ENCODE measurements at regions not wholly inside any gene's neighbourhood (a gene's known extent, or its start where the extent isn't known, plus 50 kb on each side); places are given as distances from the start of the nearest gene placed in this dataset.

GRCh38 chr9:126043681-126044080 is 282.9 kb upstream of the MVB12B start:
- DNase-seq (ENCODE audit: low spot score) = no peak
- intact Hi-C loops (cut with micrococcal nuclease) = no loop called here
- Mint-ChIP-seq H3K4me3 (no peak overlapping the region), H3K27me3 (ENCODE audit: insufficient read depth) (peaks cover 6% of the 10 kb centered on the region), H3K36me3 (ENCODE audit: low read depth) (no peaks in the 10 kb centered on the region), H3K4me1 (ENCODE audit: low read depth) (no peaks in the 10 kb centered on the region), H3K27ac (no peak overlapping the region), H3K9me3 (peaks cover 5% of the 10 kb centered on the region)

DNA sequence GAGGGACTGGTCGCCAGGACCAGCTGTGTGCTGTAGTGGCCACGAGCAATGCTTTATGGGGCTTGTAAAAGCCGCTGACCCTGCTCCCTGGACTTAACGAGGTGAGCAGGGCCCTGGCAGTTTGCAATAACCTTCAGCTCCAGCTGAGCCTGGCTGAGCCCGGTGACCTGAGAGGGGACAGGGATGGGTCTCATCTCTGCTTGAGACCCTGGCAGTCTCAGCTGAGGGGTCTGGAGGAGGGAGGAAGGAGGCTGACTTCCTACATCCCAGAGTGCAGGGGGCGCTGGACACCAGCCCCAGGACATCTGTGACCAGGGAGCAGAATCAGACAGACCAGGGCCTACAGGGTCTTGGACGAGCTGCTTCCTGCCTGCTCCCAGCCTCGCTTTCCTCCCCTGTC is 277.5 kb upstream of the MVB12B start:
- DNase-seq (ENCODE audit: low spot score) = no peak
- no peak overlapping the region for H3K4me3 Mint-ChIP-seq
- no peaks in the 10 kb centered on the region for H3K36me3 Mint-ChIP-seq (ENCODE audit: low read depth)
- no peaks in the 10 kb centered on the region for H3K4me1 Mint-ChIP-seq (ENCODE audit: low read depth)
- H3K9me3 Mint-ChIP-seq = peaks cover 5% of the 10 kb centered on the region
- intact Hi-C loops (cut with micrococcal nuclease) = no loop called here
- no peak overlapping the region for H3K27ac Mint-ChIP-seq
- peaks cover 4% of the 10 kb centered on the region for H3K27me3 Mint-ChIP-seq (ENCODE audit: insufficient read depth)

- H3K27me3 Mint-ChIP-seq (ENCODE audit: insufficient read depth) = peaks cover 4% of the 10 kb centered on the region
- H3K4me1 Mint-ChIP-seq (ENCODE audit: low read depth) = no peaks in the 10 kb centered on the region
- H3K36me3 Mint-ChIP-seq (ENCODE audit: low read depth) = no peaks in the 10 kb centered on the region
- no peak overlapping the region for H3K27ac Mint-ChIP-seq
- no peak for DNase-seq (ENCODE audit: low spot score)
- H3K4me3 Mint-ChIP-seq = no peak overlapping the region
- peaks cover 5% of the 10 kb centered on the region for H3K9me3 Mint-ChIP-seq
- intact Hi-C loops (cut with micrococcal nuclease) = no loop called here
Measured at GRCh38 chr9:126049896-126050604, 276.6 kb upstream of the MVB12B start.

DNA sequence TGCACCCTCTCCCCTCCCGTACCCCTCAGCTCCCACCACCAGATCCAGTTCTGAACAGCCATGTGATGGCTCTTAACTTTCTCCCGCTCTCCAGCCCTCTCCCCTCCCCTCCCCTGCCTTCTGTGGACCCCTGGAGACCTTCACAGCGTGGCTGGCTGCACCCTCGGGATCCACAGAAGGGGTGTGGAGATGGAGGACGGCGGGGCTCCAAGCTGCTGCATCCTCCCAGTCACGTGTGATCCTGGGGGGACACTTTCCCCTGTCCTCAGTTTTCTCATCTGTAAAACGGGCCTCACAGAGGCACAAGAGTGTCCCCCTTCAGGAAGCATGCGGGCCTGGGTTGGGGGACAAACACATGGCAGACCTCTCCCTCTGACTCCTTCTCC is 276.0 kb upstream of the MVB12B start:
- Mint-ChIP-seq H3K27me3 (ENCODE audit: insufficient read depth) (peaks cover 4% of the 10 kb centered on the region), H3K27ac (no peak overlapping the region), H3K9me3 (peaks cover 5% of the 10 kb centered on the region), H3K4me1 (ENCODE audit: low read depth) (no peaks in the 10 kb centered on the region), H3K4me3 (no peak overlapping the region), H3K36me3 (ENCODE audit: low read depth) (no peaks in the 10 kb centered on the region)
- no peak for DNase-seq (ENCODE audit: low spot score)
- intact Hi-C loops (cut with micrococcal nuclease) = no loop called here

- Mint-ChIP-seq H3K27me3 (ENCODE audit: insufficient read depth) (peaks cover 4% of the 10 kb centered on the region), H3K4me3 (no peak overlapping the region), H3K9me3 (no peaks in the 10 kb centered on the region), H3K27ac (no peak overlapping the region), H3K4me1 (ENCODE audit: low read depth) (no peaks in the 10 kb centered on the region), H3K36me3 (ENCODE audit: low read depth) (no peaks in the 10 kb centered on the region)
- DNase-seq (ENCODE audit: low spot score) = no peak
- intact Hi-C loops (cut with micrococcal nuclease) = no loop called here
Measured at GRCh38 chr9:126051446-126052130, 275.0 kb upstream of the MVB12B start.

- peaks cover 4% of the 10 kb centered on the region for H3K27me3 Mint-ChIP-seq (ENCODE audit: insufficient read depth)
- H3K4me3 Mint-ChIP-seq = no peak overlapping the region
- H3K9me3 Mint-ChIP-seq = no peaks in the 10 kb centered on the region
- H3K27ac Mint-ChIP-seq = no peak overlapping the region
- DNase-seq (ENCODE audit: low spot score) = no peak
- H3K4me1 Mint-ChIP-seq (ENCODE audit: low read depth) = no peaks in the 10 kb centered on the region
- no peaks in the 10 kb centered on the region for H3K36me3 Mint-ChIP-seq (ENCODE audit: low read depth)
- intact Hi-C loops (cut with micrococcal nuclease) = no loop called here
Measured at GRCh38 chr9:126052791-126053190, 273.8 kb upstream of the MVB12B start.

DNA sequence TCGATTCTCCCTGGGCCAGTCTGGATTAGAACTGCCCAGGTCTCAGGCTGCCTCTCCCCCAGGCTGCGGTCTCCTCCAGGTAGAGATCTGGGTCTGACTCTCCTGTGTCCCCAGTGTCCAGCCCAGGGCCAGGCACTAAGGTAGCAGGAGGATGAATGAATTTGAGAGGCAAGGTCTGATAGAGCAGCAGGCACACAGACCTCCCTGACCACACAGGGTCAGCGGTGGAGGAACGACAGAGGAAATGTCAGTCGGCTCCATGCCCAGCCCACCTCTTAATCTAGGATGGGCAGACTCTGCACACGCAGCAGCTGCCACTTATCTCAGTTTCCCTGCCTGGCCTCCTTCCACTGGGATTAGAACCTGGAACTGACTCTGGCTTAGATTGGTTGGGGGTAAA is 272.7 kb upstream of the MVB12B start:
- H3K9me3 Mint-ChIP-seq = no peaks in the 10 kb centered on the region
- peaks cover 4% of the 10 kb centered on the region for H3K27me3 Mint-ChIP-seq (ENCODE audit: insufficient read depth)
- H3K27ac Mint-ChIP-seq = no peak overlapping the region
- H3K4me1 Mint-ChIP-seq (ENCODE audit: low read depth) = no peaks in the 10 kb centered on the region
- intact Hi-C loops (cut with micrococcal nuclease) = no loop called here
- H3K36me3 Mint-ChIP-seq (ENCODE audit: low read depth) = no peaks in the 10 kb centered on the region
- H3K4me3 Mint-ChIP-seq = no peak overlapping the region
- DNase-seq (ENCODE audit: low spot score) = no peak

- Mint-ChIP-seq H3K4me1 (ENCODE audit: low read depth) (no peaks in the 10 kb centered on the region), H3K4me3 (no peak overlapping the region), H3K36me3 (ENCODE audit: low read depth) (no peaks in the 10 kb centered on the region), H3K27me3 (ENCODE audit: insufficient read depth) (peaks cover 4% of the 10 kb centered on the region), H3K9me3 (no peaks in the 10 kb centered on the region), H3K27ac (no peak overlapping the region)
- intact Hi-C loops (cut with micrococcal nuclease) = no loop called here
- DNase-seq (ENCODE audit: low spot score) = no peak
Measured at GRCh38 chr9:126055381-126055985, 271.1 kb upstream of the MVB12B start.

GRCh38 chr9:126056312-126057021 is 270.2 kb upstream of the MVB12B start:
- Mint-ChIP-seq H3K27ac (no peak overlapping the region), H3K27me3 (ENCODE audit: insufficient read depth) (peaks cover 4% of the 10 kb centered on the region)

DNA sequence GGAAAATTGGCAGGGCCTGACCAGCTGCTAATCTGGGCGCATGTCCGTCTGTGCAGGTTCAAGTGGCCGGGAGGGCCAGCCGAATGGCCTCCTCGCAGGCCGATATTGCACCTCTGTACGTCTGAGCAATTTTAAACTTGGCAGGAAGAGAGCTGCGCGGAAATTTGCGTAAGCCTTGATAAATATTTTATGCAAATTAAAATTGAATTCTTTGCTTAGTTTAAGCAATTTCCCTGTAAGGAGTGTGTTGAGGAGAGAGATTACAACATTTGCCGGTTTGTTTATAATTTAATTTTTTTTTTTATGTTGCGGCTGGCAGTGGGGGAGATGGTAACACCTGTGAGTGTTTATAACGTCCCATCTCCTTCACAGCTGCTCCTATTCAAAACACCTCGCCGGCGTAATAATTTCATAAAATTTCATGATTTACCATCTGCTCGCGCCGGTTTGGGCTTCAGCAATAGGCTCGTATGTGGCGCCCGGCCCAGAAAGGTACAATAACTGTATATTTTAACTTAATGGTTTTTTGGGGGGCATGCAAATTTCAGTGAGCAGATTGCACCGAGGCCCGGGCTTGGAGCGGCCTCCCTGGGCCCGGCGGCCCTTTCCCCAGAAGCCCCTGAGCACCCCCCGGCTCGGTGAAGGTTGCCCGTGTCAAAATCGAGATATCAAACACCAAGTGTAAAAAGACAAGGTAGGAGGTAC is 269.4 kb upstream of the MVB12B start:
- no peaks in the 10 kb centered on the region for H3K9me3 Mint-ChIP-seq
- H3K4me1 Mint-ChIP-seq (ENCODE audit: low read depth) = no peaks in the 10 kb centered on the region
- no peak overlapping the region for H3K4me3 Mint-ChIP-seq
- H3K27ac Mint-ChIP-seq = no peak overlapping the region
- H3K36me3 Mint-ChIP-seq (ENCODE audit: low read depth) = no peaks in the 10 kb centered on the region
- peaks cover 4% of the 10 kb centered on the region for H3K27me3 Mint-ChIP-seq (ENCODE audit: insufficient read depth)
- DNase-seq (ENCODE audit: low spot score) = no peak
- intact Hi-C loops (cut with micrococcal nuclease) = no loop called here

More at GRCh38 chr9:126056312-126057021, 270.2 kb upstream of the MVB12B start:
- H3K4me3 Mint-ChIP-seq = no peak overlapping the region
- no peak for DNase-seq (ENCODE audit: low spot score)
- no peaks in the 10 kb centered on the region for H3K36me3 Mint-ChIP-seq (ENCODE audit: low read depth)
- no peaks in the 10 kb centered on the region for H3K4me1 Mint-ChIP-seq (ENCODE audit: low read depth)
- intact Hi-C loops (cut with micrococcal nuclease) = no loop called here
- H3K9me3 Mint-ChIP-seq = no peaks in the 10 kb centered on the region

DNA sequence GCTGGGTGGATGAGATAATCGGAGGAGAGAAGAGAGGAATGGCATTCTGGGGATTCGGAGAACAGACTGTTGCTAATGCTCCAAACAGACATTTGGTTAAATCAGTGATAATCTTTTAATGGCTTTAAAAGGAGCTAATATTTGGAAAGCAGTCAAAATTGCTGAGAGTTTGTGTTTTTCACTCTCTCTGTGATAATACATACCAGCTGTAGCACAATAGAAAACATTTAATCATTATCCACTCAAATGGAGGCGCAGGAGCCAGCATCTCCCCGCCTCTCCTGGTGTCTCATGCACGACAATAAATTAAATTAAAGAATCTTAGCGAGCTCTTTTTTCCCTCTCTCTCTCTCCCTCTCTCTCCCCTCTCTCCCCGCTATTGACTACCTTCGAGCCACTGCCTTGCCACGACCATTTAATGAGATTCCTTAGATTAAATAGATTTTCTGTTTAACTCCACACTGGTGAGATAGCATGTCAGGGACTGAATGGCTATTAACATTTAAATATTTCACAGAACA is 268.6 kb upstream of the MVB12B start:
- Mint-ChIP-seq H3K9me3 (no peaks in the 10 kb centered on the region), H3K36me3 (ENCODE audit: low read depth) (no peaks in the 10 kb centered on the region), H3K4me3 (no peak overlapping the region), H3K27ac (no peak overlapping the region), H3K27me3 (ENCODE audit: insufficient read depth) (peaks cover 4% of the 10 kb centered on the region), H3K4me1 (ENCODE audit: low read depth) (no peaks in the 10 kb centered on the region)
- DNase-seq (ENCODE audit: low spot score) = no peak
- intact Hi-C loops (cut with micrococcal nuclease) = no loop called here

- H3K4me1 Mint-ChIP-seq (ENCODE audit: low read depth) = no peaks in the 10 kb centered on the region
- intact Hi-C loops (cut with micrococcal nuclease) = no loop called here
- no peaks in the 10 kb centered on the region for H3K36me3 Mint-ChIP-seq (ENCODE audit: low read depth)
- H3K27me3 Mint-ChIP-seq (ENCODE audit: insufficient read depth) = peaks cover under 1% of the 10 kb centered on the region
- H3K27ac Mint-ChIP-seq = no peak overlapping the region
- H3K4me3 Mint-ChIP-seq = no peak overlapping the region
- no peak for DNase-seq (ENCODE audit: low spot score)
- H3K9me3 Mint-ChIP-seq = no peaks in the 10 kb centered on the region
Measured at GRCh38 chr9:126058591-126058990, 268.0 kb upstream of the MVB12B start.
